ENCODE measurements at regions not wholly inside any gene's neighbourhood (a gene's known extent, or its start where the extent isn't known, plus 50 kb on each side); places are given as distances from the start of the nearest gene placed in this dataset.

- no peak overlapping the region for H3K4me3 ChIP-seq
- TF ChIP-seq CTCF (conservative IDR thresholded peaks at IDR 0.05), result no peak
- no peak for TF ChIP-seq EZH2 (IDR thresholded peaks at IDR 0.05; ENCODE audit: low read depth)
- intact Hi-C loops (cut with micrococcal nuclease; ENCODE audit: unreplicated experiment), result loop anchor here (1.0 kb wide), 1 partner anchor 26 kb away; no protein-coding TSS in a partner anchor
- H3K36me3 ChIP-seq (ENCODE audit: low read depth), result no peaks in the 10 kb centered on the region
- no peaks in the 10 kb centered on the region for H4K20me1 ChIP-seq (ENCODE audit: insufficient read depth)
- DNase-seq, result peak in 1 of 2 experiments; percentile 35
- H3K9me3 ChIP-seq (ENCODE audit: insufficient read depth, low read depth), result no peaks in the 10 kb centered on the region
- BruUV-seq (replicated peaks), result no TSS peak
- no peak overlapping the region for H3K27ac ChIP-seq
- no peaks in the 10 kb centered on the region for H3K9me2 ChIP-seq (ENCODE audit: insufficient read depth)
- no peaks in the 10 kb centered on the region for H3K27me3 ChIP-seq (ENCODE audit: insufficient read depth, low read depth)
- H3K4me1 ChIP-seq (replicated peaks; ENCODE audit: insufficient read depth), result no peaks in the 10 kb centered on the region
- no peaks in the 10 kb centered on the region for H3F3A ChIP-seq (ENCODE audit: insufficient read depth, low read depth)
- CTCF ChIA-PET, result no interaction called here
- no peaks in the 10 kb centered on the region for H3K79me2 ChIP-seq (ENCODE audit: low read depth)
- POLR2A ChIA-PET (ENCODE audit: unreplicated experiment), result interaction anchor here (0.6 kb wide), 1 partner anchor 1138 kb away, joined by 8 read pairs; no protein-coding TSS in a partner anchor
- no peak overlapping the region for H3K4me2 ChIP-seq
- no peak overlapping the region for H2AFZ ChIP-seq
These were observed 332.9 kb upstream of the PTBP2 start for GRCh38 chr1:96388421-96389310.

GRCh38 chr1:96400089-96400488 is 321.5 kb upstream of the PTBP2 start:
- no peaks in the 10 kb centered on the region for H3K9me2 ChIP-seq (ENCODE audit: insufficient read depth)
- H3K4me3 ChIP-seq, result no peak overlapping the region
- no peak for DNase-seq
- no peaks in the 10 kb centered on the region for H3K9me3 ChIP-seq (ENCODE audit: insufficient read depth, low read depth)
- no peaks in the 10 kb centered on the region for H4K20me1 ChIP-seq (ENCODE audit: insufficient read depth)
- ChIA-PET POLR2A (ENCODE audit: unreplicated experiment) (no interaction called here), CTCF (no interaction called here)
- no peaks in the 10 kb centered on the region for H3K4me1 ChIP-seq (replicated peaks; ENCODE audit: insufficient read depth)
- H3K27ac ChIP-seq, result no peak overlapping the region
- no peak overlapping the region for H2AFZ ChIP-seq
- no peak overlapping the region for H3K4me2 ChIP-seq
- no peaks in the 10 kb centered on the region for H3K36me3 ChIP-seq (ENCODE audit: low read depth)
- intact Hi-C loops (cut with micrococcal nuclease; ENCODE audit: unreplicated experiment), result no loop called here
- no peaks in the 10 kb centered on the region for H3F3A ChIP-seq (ENCODE audit: insufficient read depth, low read depth)
- BruUV-seq (replicated peaks), result no TSS peak
- TF ChIP-seq CTCF (conservative IDR thresholded peaks at IDR 0.05) (no peak), EZH2 (IDR thresholded peaks at IDR 0.05; ENCODE audit: low read depth) (no peak)
- no peaks in the 10 kb centered on the region for H3K27me3 ChIP-seq (ENCODE audit: insufficient read depth, low read depth)
- H3K79me2 ChIP-seq (ENCODE audit: low read depth), result no peaks in the 10 kb centered on the region

- POLR2A ChIA-PET (ENCODE audit: unreplicated experiment), result no interaction called here
- Histone ChIP-seq H3F3A (ENCODE audit: insufficient read depth, low read depth) (no peaks in the 10 kb centered on the region), H3K27ac (no peak overlapping the region), H3K79me2 (ENCODE audit: low read depth) (no peaks in the 10 kb centered on the region), H3K4me1 (replicated peaks; ENCODE audit: insufficient read depth) (no peaks in the 10 kb centered on the region), H3K27me3 (ENCODE audit: insufficient read depth, low read depth) (no peaks in the 10 kb centered on the region), H2AFZ (no peak overlapping the region), H3K4me2 (no peak overlapping the region), H3K36me3 (ENCODE audit: low read depth) (no peaks in the 10 kb centered on the region), H3K4me3 (no peak overlapping the region), H3K9me2 (ENCODE audit: insufficient read depth) (no peaks in the 10 kb centered on the region), H3K9me3 (ENCODE audit: insufficient read depth, low read depth) (no peaks in the 10 kb centered on the region), H4K20me1 (ENCODE audit: insufficient read depth) (no peaks in the 10 kb centered on the region)
- no peak for DNase-seq
- intact Hi-C loops (cut with micrococcal nuclease; ENCODE audit: unreplicated experiment), result no loop called here
- no peak for TF ChIP-seq EZH2 (IDR thresholded peaks at IDR 0.05; ENCODE audit: low read depth)
- TF ChIP-seq CTCF (conservative IDR thresholded peaks at IDR 0.05), result no peak
- no TSS peak for BruUV-seq (replicated peaks)
- CTCF ChIA-PET, result no interaction called here
These were observed 312.5 kb upstream of the PTBP2 start for GRCh38 chr1:96409087-96409486.

Data from PC-9 (cell line).